Fibroblast of peridontal ligament (primary cell): ENCODE measurements at regions not wholly inside any gene's neighbourhood (a gene's known extent, or its start where the extent isn't known, plus 50 kb on each side); places are given as distances from the start of the nearest gene placed in this dataset.
"Not testable (repeated sequence)": the region's sequence is repeated elsewhere in the genome, so short reads cannot be mapped to it uniquely, and the experiment has no call there.

Experiments
- DNase-seq: peaks from one replicate; pipeline ENCODE4 v3.0.0-alpha.2; 2010; ENCODE audit errors: extremely low read depth

- no peak for DNase-seq
These were observed 1338.8 kb downstream of the BRD1 start for GRCh38 chr22:48488611-48489511.

DNA sequence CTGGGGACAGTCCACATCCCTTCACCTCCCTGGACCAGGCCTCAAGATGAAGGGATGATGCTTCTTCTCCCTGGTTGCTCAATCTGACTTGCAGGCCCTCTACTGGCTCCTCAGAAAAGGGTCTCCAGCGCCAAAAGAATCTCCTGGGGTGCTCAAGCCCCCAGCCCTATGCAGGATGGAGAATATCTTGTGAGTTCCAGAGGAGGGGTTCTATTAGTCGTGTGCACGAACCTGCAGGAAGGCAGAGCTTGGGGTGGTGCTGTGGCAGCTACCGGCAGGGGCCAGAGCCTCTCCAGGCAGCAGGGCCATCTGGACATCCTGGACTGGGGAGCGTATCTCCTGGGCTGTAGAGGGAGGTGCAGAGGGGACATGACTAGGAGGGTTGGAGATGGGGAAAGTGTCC, 1339.5 kb downstream of the BRD1 start:
- DNase-seq = no peak

GRCh38 chr22:48486558-48486957, 1341.1 kb downstream of the BRD1 start:
- DNase-seq = no peak

DNA sequence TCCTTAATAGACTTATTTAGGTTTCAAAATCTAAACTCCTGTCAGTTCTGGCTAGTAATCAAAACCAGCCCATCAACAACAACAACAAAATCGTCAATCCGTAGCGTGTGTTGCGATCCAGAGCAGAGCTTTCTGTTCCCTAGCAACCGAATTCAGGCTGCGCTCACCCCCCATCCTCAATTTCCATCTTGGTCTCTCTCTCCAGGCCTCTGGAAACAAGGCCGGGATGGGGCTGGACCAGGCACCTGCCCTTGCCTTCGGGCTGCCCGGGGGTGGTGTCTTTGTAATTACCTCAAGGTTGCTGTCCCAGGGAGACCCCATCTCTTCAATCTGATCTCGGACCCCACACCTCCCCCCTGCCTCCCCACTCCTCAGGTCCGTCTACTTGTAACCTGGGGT, 1341.5 kb downstream of the BRD1 start:
- DNase-seq = no peak

GRCh38 chr22:48485149-48486133, 1342.2 kb downstream of the BRD1 start:
- DNase-seq = no peak

GRCh38 chr22:48483764-48484528, 1343.7 kb downstream of the BRD1 start:
- no peak for DNase-seq

DNA sequence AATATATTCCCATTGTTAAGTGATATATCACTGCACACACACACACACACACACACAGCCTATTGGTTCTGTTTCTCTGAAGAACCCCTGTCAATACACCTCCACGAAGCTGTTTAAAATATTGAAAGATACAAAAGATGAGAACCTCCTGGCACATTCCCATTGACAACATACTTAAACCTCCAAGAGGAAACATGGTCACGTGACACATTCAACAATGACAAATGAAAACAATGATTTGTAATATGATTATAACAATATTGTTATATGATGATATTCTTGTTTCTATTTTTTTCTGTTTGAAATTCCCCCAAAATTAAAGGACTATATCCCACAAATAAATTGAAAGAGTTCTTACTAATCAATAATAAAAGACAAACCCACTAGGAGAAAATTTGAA, 1344.9 kb downstream of the BRD1 start:
- no peak for DNase-seq

DNA sequence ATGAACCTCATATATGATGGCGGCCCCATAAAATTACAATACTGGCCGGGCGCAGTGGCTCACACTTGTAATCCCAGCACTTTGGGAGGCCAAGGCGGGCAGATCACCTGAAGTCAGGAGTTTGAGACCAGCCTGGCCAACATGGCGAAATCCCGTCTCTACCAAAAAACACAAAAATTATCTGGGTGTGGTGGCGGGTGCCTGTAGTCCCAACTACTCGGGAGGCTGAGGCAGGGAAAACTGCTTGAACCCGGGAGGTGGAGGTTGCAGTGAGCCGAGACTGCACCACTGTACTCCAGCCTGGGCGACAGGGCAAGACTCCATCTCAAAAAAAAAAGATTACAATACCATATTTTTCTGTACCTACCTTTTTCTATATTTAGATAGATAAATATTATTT, 1345.5 kb downstream of the BRD1 start:
- not testable (repeated sequence) for DNase-seq

DNA sequence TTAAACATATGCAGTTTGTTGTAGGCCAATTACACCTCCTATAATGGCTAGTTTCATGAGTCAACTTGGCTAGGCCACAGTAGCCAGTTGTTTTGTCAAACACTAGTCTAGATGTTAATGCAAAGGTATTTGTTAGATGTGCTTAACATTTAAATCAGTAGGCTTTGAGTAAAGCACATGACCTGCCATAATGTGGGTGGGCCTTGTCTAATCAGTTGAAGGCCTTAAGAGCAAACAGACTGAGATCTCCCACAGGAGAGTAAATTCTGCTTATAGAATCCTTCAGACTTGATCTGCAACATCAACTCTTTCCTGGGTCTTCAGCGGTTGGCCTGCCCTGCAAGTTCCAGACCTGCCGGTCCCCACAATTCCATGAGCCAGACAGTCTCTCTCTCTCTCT, 1345.9 kb downstream of the BRD1 start:
- no peak for DNase-seq

DNA sequence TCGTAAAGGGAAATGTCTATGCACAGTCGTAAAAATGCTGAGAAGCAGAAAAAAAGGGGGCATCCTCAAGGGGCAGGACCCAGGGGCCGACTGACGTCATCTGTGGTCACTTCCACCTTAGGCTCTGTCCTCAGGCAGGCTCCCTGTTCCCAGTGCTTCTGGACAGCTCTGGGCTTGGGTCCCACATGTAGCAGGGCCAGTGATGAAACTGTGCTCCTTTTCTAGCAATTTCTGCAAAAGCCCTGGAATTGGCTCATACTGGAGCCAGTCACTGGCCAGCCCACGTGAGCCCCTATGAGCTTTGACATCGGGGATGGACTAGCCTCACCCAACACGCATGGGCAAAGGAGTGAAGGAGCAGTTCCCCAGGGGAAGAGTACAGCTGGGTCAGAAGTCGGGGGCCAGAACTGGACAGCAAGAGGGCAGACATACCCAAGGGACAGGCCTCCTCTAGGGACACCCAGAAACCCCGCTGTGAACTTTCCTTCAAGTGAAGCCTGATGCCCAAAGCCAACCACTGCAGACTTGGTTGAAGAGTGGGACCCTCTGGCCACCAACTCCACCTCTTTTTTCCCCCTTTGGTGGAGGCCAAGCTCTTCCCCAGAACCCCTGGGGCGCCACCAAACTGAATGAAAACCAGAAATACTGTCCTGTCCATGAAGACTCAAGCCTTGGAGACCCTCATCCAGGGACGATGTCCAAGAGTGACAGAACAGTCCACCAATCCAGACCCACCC, 1349.0 kb downstream of the BRD1 start:
- DNase-seq = no peak

DNA sequence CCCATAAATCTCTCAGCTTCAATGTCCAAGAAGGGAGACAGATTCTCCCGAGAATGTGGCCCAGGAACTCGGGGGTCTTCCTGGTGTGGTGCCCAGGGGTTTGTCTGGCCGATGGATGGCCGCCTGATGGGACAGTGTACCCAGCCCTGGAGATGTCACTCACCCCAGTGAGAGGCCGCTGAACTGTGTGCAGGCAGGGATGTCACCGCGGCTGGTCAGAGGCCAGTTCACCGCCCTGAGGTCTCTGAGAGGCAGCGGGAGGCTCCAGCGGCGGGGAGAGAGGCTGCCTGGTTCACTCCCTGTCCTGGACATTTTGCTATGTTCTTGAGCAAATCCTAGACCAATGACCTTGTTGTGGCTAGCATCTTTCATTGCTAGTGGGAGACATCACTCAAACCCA, 1349.5 kb downstream of the BRD1 start:
- DNase-seq = no peak

- no peak for DNase-seq
These were observed 1350.5 kb downstream of the BRD1 start for GRCh38 chr22:48477031-48477721.

- DNase-seq = no peak
These were observed 1351.1 kb downstream of the BRD1 start for GRCh38 chr22:48476577-48476976.

- DNase-seq = no peak
These were observed 1351.9 kb downstream of the BRD1 start for GRCh38 chr22:48475661-48476345.

DNA sequence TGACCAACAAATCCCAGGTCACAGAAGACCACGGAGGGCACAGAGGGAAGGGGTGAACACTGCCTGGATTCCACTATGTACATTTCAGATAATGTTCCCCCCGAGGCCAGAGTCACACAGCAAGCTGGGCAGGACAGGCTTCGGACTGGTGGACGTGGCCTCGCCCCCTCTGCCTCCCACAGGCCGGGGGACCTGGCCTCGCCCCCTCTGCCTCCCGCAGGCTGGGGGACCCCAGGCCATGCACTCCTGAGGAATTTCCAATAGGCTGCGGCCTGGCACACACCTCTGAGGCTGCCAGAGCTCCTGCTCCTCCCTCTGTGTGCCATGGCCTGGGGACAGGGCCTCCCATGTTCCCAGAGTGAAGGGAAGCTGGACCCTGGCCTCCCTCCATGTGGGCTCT, 1352.8 kb downstream of the BRD1 start:
- DNase-seq = no peak

DNA sequence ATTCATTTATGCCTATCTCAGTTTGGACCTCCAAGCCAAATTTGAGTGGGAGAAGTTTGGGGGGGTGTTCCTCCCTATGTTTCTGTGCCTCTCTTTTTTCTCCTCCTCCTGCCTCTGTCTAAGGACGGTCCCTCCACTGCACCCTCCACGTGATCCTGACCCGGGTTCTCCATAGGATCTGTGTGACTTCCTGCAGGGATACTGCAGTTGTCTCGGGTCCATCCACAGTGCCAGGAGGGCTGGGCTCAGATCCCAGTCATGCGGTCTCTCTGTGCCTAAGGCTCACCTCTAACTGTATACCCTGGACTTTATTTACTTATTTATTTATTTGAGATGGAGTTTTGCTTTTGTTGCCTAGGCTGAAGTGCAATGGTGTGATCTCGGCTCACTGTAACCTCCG, 1354.5 kb downstream of the BRD1 start:
- no peak for DNase-seq

DNA sequence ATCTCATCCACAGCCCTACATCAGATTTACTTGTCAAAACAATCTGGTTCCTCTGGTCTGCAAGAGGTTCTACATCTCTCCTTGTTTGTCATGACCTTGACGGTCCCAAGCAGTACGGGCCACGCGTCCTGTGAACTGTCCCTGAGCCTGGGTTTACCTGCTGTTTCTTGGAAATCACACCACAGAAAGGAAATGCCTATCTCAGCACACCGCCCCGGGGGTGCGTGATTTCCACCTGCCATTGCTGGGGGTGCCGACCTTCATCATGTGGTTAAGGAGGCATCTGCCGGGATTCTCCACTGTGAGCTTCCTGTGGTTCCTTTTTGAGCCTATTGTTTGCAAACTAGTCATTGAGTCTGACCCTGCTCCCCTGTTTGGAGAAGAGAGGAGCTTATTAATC, 1363.4 kb downstream of the BRD1 start:
- DNase-seq = no peak

DNA sequence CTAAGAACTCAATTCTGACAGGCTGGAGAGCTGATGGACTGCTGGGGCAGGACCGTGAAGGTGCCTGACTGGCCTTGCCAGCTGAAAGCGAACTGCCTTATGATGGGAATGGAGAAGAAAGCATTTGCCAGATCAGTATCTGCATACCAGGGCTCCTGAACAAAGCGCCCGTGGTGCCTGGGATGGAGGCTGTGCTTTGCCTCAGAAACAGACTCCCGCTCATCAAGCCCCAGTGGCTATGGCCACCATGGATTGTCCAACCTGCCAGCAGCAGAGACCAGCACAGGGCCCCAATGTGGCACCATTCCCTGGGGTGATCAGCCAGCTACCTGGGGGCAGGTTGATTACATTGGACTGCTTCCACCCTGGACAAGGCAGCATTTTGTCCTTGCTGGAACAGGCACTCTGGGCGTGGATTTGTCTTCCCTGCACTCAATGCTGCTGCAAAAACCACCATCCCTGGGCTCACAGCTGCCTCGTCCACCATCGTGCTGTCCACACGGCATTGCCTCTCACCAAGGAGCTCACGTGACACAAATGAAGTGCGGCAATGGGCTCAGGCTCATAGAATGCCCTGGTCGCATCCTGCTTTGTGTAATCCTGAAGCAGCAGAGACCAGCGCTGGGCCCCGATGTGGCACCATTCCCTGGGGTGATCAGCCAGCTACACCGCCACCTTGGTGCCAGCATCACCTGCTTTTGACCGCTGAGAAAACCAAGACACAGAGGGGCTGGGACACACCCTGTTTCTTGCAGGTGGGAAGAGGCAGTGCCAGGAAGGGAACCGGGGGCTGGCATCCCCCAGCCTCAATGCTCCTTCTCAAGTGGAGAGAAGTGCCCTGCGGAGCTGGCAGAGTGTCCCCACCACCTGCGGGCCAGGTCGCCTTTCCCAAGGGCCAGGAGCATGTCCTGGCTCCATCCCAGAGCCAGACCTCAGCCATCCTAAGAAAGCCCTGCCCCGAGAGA, 1367.5 kb downstream of the BRD1 start:
- DNase-seq = no peak

DNA sequence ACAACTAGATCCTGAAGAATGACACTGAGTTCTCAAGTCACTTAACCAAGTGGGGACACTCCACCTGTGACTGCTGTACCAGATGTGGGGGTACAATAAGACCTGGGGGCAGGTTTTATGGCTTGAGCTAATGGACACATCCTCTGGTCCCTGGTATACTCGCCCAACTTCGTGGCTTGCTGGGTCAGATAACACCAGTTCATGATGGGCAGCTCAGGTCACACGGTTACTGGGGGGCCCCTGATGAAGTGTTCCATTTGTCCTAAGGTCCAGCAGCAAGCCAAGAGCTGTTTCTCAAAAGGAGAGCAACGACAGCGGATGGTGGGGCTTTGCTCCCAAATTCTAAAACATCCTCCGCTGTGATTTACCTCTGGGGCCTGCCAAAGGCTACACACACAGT, 1368.4 kb downstream of the BRD1 start:
- DNase-seq = no peak
